BJ (cell line): ENCODE measurements at regions not wholly inside any gene's neighbourhood (a gene's known extent, or its start where the extent isn't known, plus 50 kb on each side); places are given as distances from the start of the nearest gene placed in this dataset.

Source experiments
- CTCF ChIA-PET: fragments of 350-600 bp; formaldehyde crosslinking; extraction: SDS; loops from one replicate; lab custom pipeline; 2021; ENCODE audit warnings: antibody characterized with exemption, inconsistent platforms; lab: Yijun Ruan, JAX
- POLR2A ChIA-PET: fragments of 300-600 bp; sonication (Branson Sonifier 250); formaldehyde crosslinking; extraction: SDS; loops from one replicate; lab custom pipeline; 2021; ENCODE audit warnings: antibody characterized with exemption; lab: Charles Lee
- DNase-seq: peaks from one replicate; pipeline ENCODE4 v3.0.0-alpha.2; 2011; ENCODE audit warnings: low read depth
- H3K27me3 ChIP-seq: 2 replicates; pipeline ENCODE4 v1.6.0; 2011; ENCODE audit warnings: low read length; ENCODE audit not compliant: control insufficient read depth, insufficient read depth
- H3K36me3 ChIP-seq: 2 replicates; pipeline ENCODE4 v1.5.1; 2011; ENCODE audit warnings: low read length; ENCODE audit not compliant: control insufficient read depth, insufficient read depth
- H3K4me3 ChIP-seq: 2 replicates; pipeline ENCODE4 v1.5.1; 2011; ENCODE audit warnings: low read depth, mild to moderate bottlenecking, control low read depth, low read length
- TF ChIP-seq, protein P1 (sequence below): IDR thresholded peaks from 2 replicates; pipeline ENCODE4 v1.5.1; 2011; ENCODE audit warnings: low read depth, mild to moderate bottlenecking, control low read depth, inconsistent platforms, low read length, moderate library complexity; ENCODE audit not compliant: insufficient read depth

DNA sequence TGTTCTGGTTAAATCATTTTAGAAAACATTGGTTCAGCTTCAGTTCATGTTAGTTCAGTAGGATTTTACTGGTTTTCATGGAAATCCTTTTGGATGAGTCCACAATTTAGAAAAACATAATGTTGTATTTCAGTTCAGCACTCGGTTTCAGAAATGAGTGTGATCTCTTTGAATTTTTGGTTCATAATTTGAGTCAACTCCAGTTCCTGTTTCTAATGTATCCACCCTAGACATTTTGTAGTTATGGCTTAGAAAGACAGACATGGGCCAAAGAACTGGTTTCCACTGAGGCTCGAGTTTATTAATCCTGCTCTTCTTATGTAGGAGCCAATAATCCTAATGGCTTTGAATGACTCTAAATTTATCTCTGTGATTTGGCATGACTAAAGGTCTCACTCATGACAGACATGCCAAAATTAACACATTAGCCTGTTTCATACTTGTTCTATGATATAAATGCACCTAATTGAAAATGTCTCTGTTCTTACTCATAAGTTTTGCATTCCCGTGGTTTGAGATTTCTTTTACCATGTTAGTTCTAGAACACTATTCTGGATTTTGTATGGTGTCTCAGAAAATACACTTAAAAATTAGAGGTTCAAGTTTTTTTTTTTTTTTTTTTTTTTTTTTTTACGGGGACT lies 82.3 kb upstream of the SPRED2 start:
- TF ChIP-seq, protein P1, sequence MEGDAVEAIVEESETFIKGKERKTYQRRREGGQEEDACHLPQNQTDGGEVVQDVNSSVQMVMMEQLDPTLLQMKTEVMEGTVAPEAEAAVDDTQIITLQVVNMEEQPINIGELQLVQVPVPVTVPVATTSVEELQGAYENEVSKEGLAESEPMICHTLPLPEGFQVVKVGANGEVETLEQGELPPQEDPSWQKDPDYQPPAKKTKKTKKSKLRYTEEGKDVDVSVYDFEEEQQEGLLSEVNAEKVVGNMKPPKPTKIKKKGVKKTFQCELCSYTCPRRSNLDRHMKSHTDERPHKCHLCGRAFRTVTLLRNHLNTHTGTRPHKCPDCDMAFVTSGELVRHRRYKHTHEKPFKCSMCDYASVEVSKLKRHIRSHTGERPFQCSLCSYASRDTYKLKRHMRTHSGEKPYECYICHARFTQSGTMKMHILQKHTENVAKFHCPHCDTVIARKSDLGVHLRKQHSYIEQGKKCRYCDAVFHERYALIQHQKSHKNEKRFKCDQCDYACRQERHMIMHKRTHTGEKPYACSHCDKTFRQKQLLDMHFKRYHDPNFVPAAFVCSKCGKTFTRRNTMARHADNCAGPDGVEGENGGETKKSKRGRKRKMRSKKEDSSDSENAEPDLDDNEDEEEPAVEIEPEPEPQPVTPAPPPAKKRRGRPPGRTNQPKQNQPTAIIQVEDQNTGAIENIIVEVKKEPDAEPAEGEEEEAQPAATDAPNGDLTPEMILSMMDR, result no peak
- no peaks in the 10 kb centered on the region for H3K27me3 ChIP-seq
- ChIA-PET CTCF (no interaction called here), POLR2A (no interaction called here)
- no peak overlapping the region for H3K4me3 ChIP-seq
- H3K36me3 ChIP-seq, result no peaks in the 10 kb centered on the region
- no peak for DNase-seq

DNA sequence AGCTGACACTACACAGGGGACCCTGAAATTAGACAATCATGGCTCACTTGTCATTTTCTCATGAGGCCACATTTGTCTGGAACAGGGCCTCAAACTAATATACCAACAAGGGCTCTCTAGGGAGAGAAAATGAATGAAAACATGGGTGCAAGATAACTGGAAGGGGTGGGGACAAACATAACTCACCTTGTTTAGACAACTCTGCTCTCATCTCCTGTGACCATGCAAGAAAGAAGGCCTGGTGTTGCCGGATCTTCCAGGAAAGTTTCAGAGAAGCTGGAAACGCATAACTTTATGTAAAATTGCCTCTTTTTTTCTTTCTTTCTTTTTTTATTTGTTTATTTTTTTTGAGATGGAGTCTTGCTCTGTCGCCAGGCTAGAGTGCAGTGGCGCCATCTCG lies 80.4 kb upstream of the SPRED2 start:
- Histone ChIP-seq H3K36me3 (no peaks in the 10 kb centered on the region), H3K27me3 (no peaks in the 10 kb centered on the region), H3K4me3 (no peak overlapping the region)
- TF ChIP-seq, protein P1, result no peak
- ChIA-PET POLR2A (no interaction called here), CTCF (interaction anchor here (0.7 kb wide), 1 partner anchor 1220 kb away, joined by 3 read pairs; no protein-coding TSS in a partner anchor)
- no peak for DNase-seq

DNA sequence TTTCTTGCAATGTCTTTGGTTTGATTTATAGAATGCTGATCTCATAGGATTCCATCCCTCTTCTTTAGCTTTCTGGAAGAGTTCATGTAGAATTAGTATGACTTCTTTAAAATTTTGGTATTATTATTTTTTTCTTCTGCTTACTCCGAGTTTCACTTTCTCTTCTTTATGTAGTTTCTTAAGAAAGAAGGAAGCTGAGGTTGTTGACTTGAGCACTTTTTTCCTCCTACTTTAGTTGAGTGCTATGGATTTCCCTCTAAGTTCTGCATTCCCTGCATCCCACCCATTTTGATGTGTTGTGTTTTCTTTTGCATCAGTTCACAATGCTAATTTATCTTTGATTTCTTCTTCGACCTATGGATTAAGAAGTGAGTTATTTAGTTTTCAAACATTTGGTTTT lies 78.9 kb upstream of the SPRED2 start:
- ChIA-PET CTCF (no interaction called here), POLR2A (no interaction called here)
- TF ChIP-seq, protein P1, result no peak
- H3K4me3 ChIP-seq, result no peak overlapping the region
- no peaks in the 10 kb centered on the region for H3K27me3 ChIP-seq
- H3K36me3 ChIP-seq, result no peaks in the 10 kb centered on the region
- no peak for DNase-seq

DNA sequence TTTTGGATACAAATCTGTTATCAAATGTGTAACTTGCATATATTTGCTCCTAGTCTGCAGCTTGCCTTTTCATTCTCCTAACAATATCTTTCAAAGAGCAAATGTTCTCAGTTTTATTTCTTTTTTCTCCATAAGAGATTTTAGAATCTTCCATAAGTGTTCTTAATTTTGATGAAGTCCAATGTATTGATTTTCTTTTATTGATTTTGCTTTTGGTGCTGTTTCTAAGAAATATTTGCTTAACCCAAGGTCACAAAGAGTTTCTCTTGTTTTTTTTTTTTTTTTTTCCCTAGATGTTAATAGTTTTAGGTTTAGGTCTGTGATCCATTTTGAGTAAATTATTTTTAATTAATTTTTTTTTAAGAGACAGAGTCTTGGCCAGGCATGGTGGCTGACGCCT lies 75.8 kb upstream of the SPRED2 start:
- CTCF ChIA-PET, result no interaction called here
- TF ChIP-seq, protein P1, result no peak

DNA sequence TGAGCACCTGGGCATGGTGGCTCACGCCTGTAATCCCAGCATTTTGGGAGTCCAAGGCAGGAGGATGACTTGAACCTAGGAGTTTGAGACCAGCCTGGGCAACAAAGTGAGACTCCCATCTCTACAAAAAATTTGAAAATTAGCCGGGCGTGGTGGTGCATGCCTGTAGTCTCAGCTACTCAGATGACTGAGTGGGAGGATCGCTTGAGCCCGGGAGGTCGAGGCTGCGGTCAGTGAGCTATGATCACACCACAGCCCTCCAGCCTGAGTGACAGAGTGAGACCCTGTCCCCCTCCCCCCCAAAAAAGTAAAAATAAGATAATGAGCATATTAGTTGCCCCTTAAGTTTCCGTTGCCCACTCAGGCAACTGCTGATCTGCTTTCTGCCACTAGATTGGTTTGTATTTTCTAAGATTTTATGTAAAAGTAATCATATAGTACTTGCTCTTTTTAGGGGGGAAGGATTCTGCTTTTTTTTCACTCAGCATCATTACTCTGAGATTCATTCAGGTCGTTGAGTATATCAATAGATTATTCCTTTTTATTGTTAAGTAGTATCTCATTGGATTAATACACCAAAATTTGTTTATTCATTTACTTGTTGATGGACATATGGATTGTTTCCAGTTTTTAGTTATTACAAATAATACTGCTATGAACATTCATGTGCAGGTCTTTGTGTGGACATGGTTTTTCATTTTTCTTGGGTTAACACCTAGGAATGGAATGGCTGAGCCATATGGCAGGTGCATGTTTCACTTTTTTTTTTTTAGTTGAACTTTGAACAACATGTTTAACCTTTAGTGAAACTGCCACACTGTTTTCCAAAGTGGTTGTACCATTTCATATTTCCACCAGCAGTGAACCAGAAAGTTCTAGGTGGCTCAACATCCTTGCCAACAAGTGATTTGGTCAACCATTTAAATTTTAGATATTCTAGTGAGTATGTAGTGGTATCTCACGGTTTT lies 75.0 kb upstream of the SPRED2 start:
- Histone ChIP-seq H3K27me3 (peaks cover 6% of the 10 kb centered on the region), H3K4me3 (no peak overlapping the region), H3K36me3 (no peaks in the 10 kb centered on the region)
- TF ChIP-seq, protein P1, result no peak
- ChIA-PET CTCF (no interaction called here), POLR2A (no interaction called here)
- no peak for DNase-seq

More for the DNA sequence above, 75.8 kb upstream of the SPRED2 start:
- peaks cover 6% of the 10 kb centered on the region for H3K27me3 ChIP-seq
- POLR2A ChIA-PET, result no interaction called here
- no peak overlapping the region for H3K4me3 ChIP-seq
- no peak for DNase-seq
- H3K36me3 ChIP-seq, result no peaks in the 10 kb centered on the region
